ENCODE measurements at regions not wholly inside any gene's neighbourhood (a gene's known extent, or its start where the extent isn't known, plus 50 kb on each side); places are given as distances from the start of the nearest gene placed in this dataset.

- TF ChIP-seq CTCF (IDR thresholded peaks at IDR 0.05), result no peak
- no peak for TF ChIP-seq REST (IDR thresholded peaks at IDR 0.05)
- no peak for TF ChIP-seq POLR2A (IDR thresholded peaks at IDR 0.05; ENCODE audit: low read length)
- TF ChIP-seq JUNB (IDR thresholded peaks at IDR 0.05), result no peak
- no peak for TF ChIP-seq ELK1 (IDR thresholded peaks at IDR 0.05; ENCODE audit: low read depth, low read length)
- no peak for TF ChIP-seq PBX3 (IDR thresholded peaks at IDR 0.05)
- no peak for TF ChIP-seq SREBF2 (IDR thresholded peaks at IDR 0.05)
- no peak for TF ChIP-seq MYC (IDR thresholded peaks at IDR 0.05; ENCODE audit: borderline replicate concordance, low read length)
- TF ChIP-seq MAFK (IDR thresholded peaks at IDR 0.05; ENCODE audit: partially characterized antibody), result no peak
- TF ChIP-seq HDAC2 (IDR thresholded peaks at IDR 0.05), result no peak
- TF ChIP-seq ZFP36 (IDR thresholded peaks at IDR 0.05; ENCODE audit: borderline replicate concordance, partially characterized antibody), result no peak
- no peak for TF ChIP-seq RCOR1 (IDR thresholded peaks at IDR 0.05; ENCODE audit: low read depth, low read length)
Observed at GRCh38 chrX:26414534-26414933, 198.6 kb downstream of the MAGEB5 start.

Data from A549 (cell line).